NB4 (cell line): ENCODE measurements at regions not wholly inside any gene's neighbourhood (a gene's known extent, or its start where the extent isn't known, plus 50 kb on each side); places are given as distances from the start of the nearest gene placed in this dataset.

Source experiments
- CTCF ChIP-seq: IDR thresholded peaks from one replicate; pipeline ENCODE4 v1.5.1; 2012; ENCODE audit warnings: low read depth, low read length
- MAX ChIP-seq: IDR thresholded peaks from 2 replicates; pipeline ENCODE4 v1.6.1; 2011; ENCODE audit warnings: low read depth, low read length

DNA sequence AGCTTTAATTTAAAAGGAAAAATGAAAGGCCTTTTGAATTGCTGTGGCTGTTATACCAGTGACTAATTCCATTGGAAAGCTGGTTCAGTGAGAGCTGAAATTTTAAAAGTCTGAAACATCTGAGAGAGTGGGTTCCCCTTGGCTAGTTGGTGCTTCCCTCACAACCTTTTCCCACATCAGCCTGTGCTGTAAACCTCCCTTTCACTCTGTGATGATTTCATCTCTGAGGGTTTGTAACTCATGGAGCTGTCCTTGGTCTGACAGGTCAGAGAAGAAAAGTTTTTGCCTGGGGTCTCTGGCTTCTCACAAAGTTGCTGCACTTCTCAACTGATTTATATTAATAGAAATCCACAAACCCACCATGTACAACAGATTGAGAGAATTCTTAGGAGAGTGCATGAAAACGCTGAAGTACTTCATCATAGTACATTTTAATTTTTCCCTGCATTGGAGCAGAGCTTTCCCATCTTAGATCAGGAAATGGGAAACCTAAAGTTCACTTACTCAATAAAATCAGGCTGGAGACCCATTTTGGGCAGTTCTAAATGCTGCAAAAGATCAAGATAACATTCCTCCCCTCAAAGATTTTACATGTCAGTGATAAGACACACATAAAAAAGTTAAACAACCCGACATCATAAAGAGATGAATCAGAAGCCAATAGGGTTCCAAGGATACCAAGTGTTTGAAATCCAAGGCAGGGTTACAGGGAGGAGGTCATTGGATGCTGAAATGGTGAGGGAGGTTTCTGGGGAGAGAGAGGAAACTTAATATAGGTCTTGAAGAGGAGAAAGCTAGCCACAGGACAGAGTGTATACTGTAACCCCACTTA is 157.0 kb upstream of the MKLN1 start:
- TF ChIP-seq CTCF (no peak), MAX (no peak)
